HepG2 (cell line): ENCODE measurements at regions not wholly inside any gene's neighbourhood (a gene's known extent, or its start where the extent isn't known, plus 50 kb on each side); places are given as distances from the start of the nearest gene placed in this dataset.

Experiments
- ATAC-seq: fragments of 200-7000 bp; cut with Tn5 transposase; 3 replicates; pipeline ENCODE4 v1.9.1; 2020; ENCODE audit warnings: mild to moderate bottlenecking, moderate library complexity
- BruUV-seq: library from RNA; stranded (reverse); fragments of 400-500 nt; replicated peaks from 2 replicates; lab custom pipeline; 2021; lab: Mats Ljungman, UMichigan
- CTCF ChIA-PET: fragments of 300-600 bp; formaldehyde crosslinking; extraction: SDS; loops from one replicate; lab custom pipeline; 2021; ENCODE audit warnings: low total read pairs, inconsistent platforms, low intra/inter-chr PET ratio; lab: Yijun Ruan, JAX
- POLR2A ChIA-PET: fragments of 350-600 bp; sonication (Branson Sonifier 250); formaldehyde crosslinking; loops from one replicate; lab custom pipeline; 2020; ENCODE audit warnings: antibody characterized with exemption, inconsistent platforms; lab: Yijun Ruan, JAX
- DNase-seq: peaks from one replicate; pipeline ENCODE4 v3.0.0-alpha.2; 2015; ENCODE audit warnings: low spot score
- FAIRE-seq: peaks from 3 replicates; lab custom pipeline; 2011; peaks lifted over from hg19 to GRCh38; lab: Jason Lieb, UNC
- H2AFZ ChIP-seq: one replicate; pipeline ENCODE4 v1.6.1; 2011; ENCODE audit warnings: low read length, inconsistent platforms
- H3K27ac ChIP-seq: fragments of 300-600 bp; 3 replicates; pipeline ENCODE4 v1.8.0; 2011; ENCODE audit warnings: mixed run types, mild to moderate bottlenecking, mixed read lengths, low read length, inconsistent platforms; ENCODE audit not compliant: insufficient read depth; ENCODE audit errors: extremely low read length
- H3K27me3 ChIP-seq, 2 experiments: fragments of 200-600 bp in 1 of 2; 2 replicates in 1 of 2; 3 replicates in 1 of 2; pipeline versions ENCODE4 v1.6.0 to v1.8.0; 2011; ENCODE audit warnings: low read length in 2 of 2, mild to moderate bottlenecking in 2 of 2, moderate library complexity in 2 of 2, inconsistent platforms in 1 of 2; ENCODE audit not compliant: insufficient read depth in 2 of 2, control insufficient read depth in 1 of 2
- H3K36me3 ChIP-seq, 2 experiments: fragments of 200-600 bp in 1 of 2; replicated peaks in 1 of 2; 2 replicates in 1 of 2; 3 replicates in 1 of 2; pipeline versions ENCODE4 v1.5.1 to v1.8.0; 2011; ENCODE audit warnings: low read length in 2 of 2, inconsistent platforms in 1 of 2; ENCODE audit not compliant: insufficient read depth in 2 of 2, control insufficient read depth in 1 of 2
- H3K4me1 ChIP-seq: 2 replicates; pipeline ENCODE4 v1.5.1; 2012; ENCODE audit warnings: low read length, inconsistent platforms; ENCODE audit not compliant: insufficient read depth
- H3K4me2 ChIP-seq: 2 replicates; pipeline ENCODE4 v1.6.0; 2011; ENCODE audit warnings: low read depth, low read length, inconsistent platforms
- H3K4me3 ChIP-seq, 3 experiments: fragments of 200-600 bp in 1 of 3; sonication (generic), shearing (Covaris generic) in 1 of 3; replicated peaks in 1 of 3; 2 replicates each; pipeline ENCODE4 v1.5.1; 2011 to 2016; ENCODE audit warnings: low read length in 3 of 3, inconsistent platforms in 2 of 3, low read depth in 2 of 3, mild to moderate bottlenecking in 2 of 3, control low read depth in 1 of 3, mixed read lengths in 1 of 3; ENCODE audit not compliant: insufficient read depth in 1 of 3
- H3K79me2 ChIP-seq: one replicate; pipeline ENCODE4 v1.6.1; 2011; ENCODE audit warnings: low read length, inconsistent platforms; ENCODE audit not compliant: insufficient read depth
- H3K9ac ChIP-seq: 2 replicates; pipeline ENCODE4 v1.6.0; 2011; ENCODE audit warnings: mild to moderate bottlenecking, low read depth, low read length, inconsistent platforms; ENCODE audit not compliant: insufficient read depth
- H3K9me3 ChIP-seq: 2 replicates; pipeline ENCODE4 v1.5.1; 2012; ENCODE audit warnings: mild to moderate bottlenecking, low read length
- H4K20me1 ChIP-seq: 2 replicates; pipeline ENCODE4 v1.6.0; 2011; ENCODE audit warnings: inconsistent platforms, mild to moderate bottlenecking, low read length, moderate library complexity; ENCODE audit not compliant: insufficient read depth
- CBX2 ChIP-seq, 2 experiments: fragments of 200-600 bp in 1 of 2; sonication (generic); formaldehyde crosslinking in 1 of 2; IDR thresholded peaks; 2 replicates each; pipeline versions ENCODE4 v1.7.0 to v1.8.1; 2018 to 2022; ENCODE audit warnings: low read depth in 2 of 2, low read length in 1 of 2, mild to moderate bottlenecking in 1 of 2, missing genetic modification reagents in 1 of 2
- CSRNP2 ChIP-seq: sonication (generic); formaldehyde crosslinking; conservative IDR thresholded peaks from 2 replicates; pipeline ENCODE4 v1.8.0; 2022; ENCODE audit warnings: low read depth, missing genetic modification reagents
- ISL2 ChIP-seq: sonication (generic); formaldehyde crosslinking; IDR thresholded peaks from 2 replicates; pipeline ENCODE4 v1.5.0; 2020; ENCODE audit warnings: missing genetic modification reagents
- MBNL3 ChIP-seq: fragments of 250-450 bp; sonication (Bioruptor Pico); conservative IDR thresholded peaks from 2 replicates; pipeline ENCODE4 v1.8.0; 2022; ENCODE audit warnings: mild to moderate bottlenecking, inconsistent platforms
- MEF2D ChIP-seq: sonication (generic); formaldehyde crosslinking; IDR thresholded peaks from 2 replicates; pipeline ENCODE4 v1.5.1; 2020; ENCODE audit warnings: mild to moderate bottlenecking, missing genetic modification reagents
- NFRKB ChIP-seq: fragments of 450-650 bp; IDR thresholded peaks from 2 replicates; pipeline ENCODE4 v1.6.1; 2017
- RXRA ChIP-seq: sonication (generic); formaldehyde crosslinking; IDR thresholded peaks from 2 replicates; pipeline ENCODE4 v1.5.1; 2020; ENCODE audit warnings: missing genetic modification reagents
- SAP130 ChIP-seq: IDR thresholded peaks from 2 replicates; pipeline ENCODE4 v1.6.1; 2016; ENCODE audit warnings: low read depth
- SNAPC2 ChIP-seq: sonication (generic); formaldehyde crosslinking; IDR thresholded peaks from 2 replicates; pipeline ENCODE4 v1.8.1; 2022; ENCODE audit warnings: mild to moderate bottlenecking, missing genetic modification reagents
- TFDP2 ChIP-seq: sonication (generic); formaldehyde crosslinking; IDR thresholded peaks from 2 replicates; pipeline ENCODE4 v1.4.0; 2020; ENCODE audit warnings: missing genetic modification reagents
- ZFP36 ChIP-seq: fragments of 150-350 bp; IDR thresholded peaks from 2 replicates; pipeline ENCODE4 v1.6.1; 2018; ENCODE audit warnings: borderline replicate concordance, low read length, low read depth; ENCODE audit not compliant: partially characterized antibody
- ZNF3 ChIP-seq: IDR thresholded peaks from 2 replicates; pipeline ENCODE4 v1.7.0; 2017; ENCODE audit warnings: inconsistent platforms
- ZNF557 ChIP-seq: sonication (generic); formaldehyde crosslinking; IDR thresholded peaks from 2 replicates; pipeline ENCODE4 v1.4.0; 2020; ENCODE audit warnings: missing genetic modification reagents
- ZNF777 ChIP-seq: sonication (generic); formaldehyde crosslinking; IDR thresholded peaks from 2 replicates; pipeline ENCODE4 v1.4.0; 2020; ENCODE audit warnings: missing genetic modification reagents
- ZNF792 ChIP-seq: IDR thresholded peaks from 2 replicates; pipeline ENCODE4 v1.6.1; 2016
- WGBS: methylation state at CpG from one replicate; pipeline ENCODE4 v1.1.6; 2017; ENCODE audit warnings: low lambda C conversion rate; 5-methylcytosine and 5-hydroxymethylcytosine counted together
- in situ Hi-C: cut with HindIII; loops from 2 replicates; pipeline ENCODE4 v1.10.0; 2017; ENCODE audit warnings: low pct_unique_long_range_greater_than_20kb; ENCODE audit not compliant: extremely low pct_ligation_motif_present
- intact Hi-C: fragments of 100-400 bp; cut with micrococcal nuclease; formaldehyde crosslinking; loops from one replicate; pipeline ENCODE4 v1.10.0; 2022; ENCODE audit not compliant: unreplicated experiment
- TF ChIP-seq, protein P1 (sequence below): sonication (generic); formaldehyde crosslinking; IDR thresholded peaks from 2 replicates; pipeline ENCODE4 v1.8.0; 2022; ENCODE audit warnings: low read depth, missing genetic modification reagents
- TF ChIP-seq, protein P2 (sequence below), 2 experiments: IDR thresholded peaks; 2 replicates each; pipeline ENCODE4 v1.6.1; 2011 to 2012; ENCODE audit warnings: low read length in 2 of 2, borderline replicate concordance in 1 of 2, low read depth in 1 of 2, mild to moderate bottlenecking in 1 of 2, moderate library complexity in 1 of 2

GRCh38 chr16:48435906-48436305, 50.7 kb upstream of the SIAH1 start (continued):
- TF ChIP-seq, protein P1, sequence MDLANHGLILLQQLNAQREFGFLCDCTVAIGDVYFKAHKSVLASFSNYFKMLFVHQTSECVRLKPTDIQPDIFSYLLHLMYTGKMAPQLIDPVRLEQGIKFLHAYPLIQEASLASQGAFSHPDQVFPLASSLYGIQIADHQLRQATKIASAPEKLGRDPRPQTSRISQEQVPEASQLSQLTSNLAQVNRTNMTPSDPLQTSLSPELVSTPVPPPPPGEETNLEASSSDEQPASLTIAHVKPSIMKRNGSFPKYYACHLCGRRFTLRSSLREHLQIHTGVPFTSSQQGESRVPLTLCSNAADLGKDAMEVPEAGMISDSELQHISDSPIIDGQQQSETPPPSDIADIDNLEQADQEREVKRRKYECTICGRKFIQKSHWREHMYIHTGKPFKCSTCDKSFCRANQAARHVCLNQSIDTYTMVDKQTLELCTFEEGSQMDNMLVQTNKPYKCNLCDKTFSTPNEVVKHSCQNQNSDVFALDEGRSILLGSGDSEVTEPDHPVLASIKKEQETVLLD (CRISPR knock-in tag): no peak
- TF ChIP-seq MEF2D (CRISPR knock-in tag) (no peak), ZNF3 (no peak), CBX2 (IDR thresholded peaks at IDR 0.05; ENCODE audit: low read depth, low read length) (no peak), CBX2 (CRISPR knock-in tag; IDR thresholded peaks at IDR 0.05; ENCODE audit: low read depth) (no peak), ZNF777 (CRISPR knock-in tag) (no peak), SAP130 (CRISPR knock-in tag) (no peak)

DNA sequence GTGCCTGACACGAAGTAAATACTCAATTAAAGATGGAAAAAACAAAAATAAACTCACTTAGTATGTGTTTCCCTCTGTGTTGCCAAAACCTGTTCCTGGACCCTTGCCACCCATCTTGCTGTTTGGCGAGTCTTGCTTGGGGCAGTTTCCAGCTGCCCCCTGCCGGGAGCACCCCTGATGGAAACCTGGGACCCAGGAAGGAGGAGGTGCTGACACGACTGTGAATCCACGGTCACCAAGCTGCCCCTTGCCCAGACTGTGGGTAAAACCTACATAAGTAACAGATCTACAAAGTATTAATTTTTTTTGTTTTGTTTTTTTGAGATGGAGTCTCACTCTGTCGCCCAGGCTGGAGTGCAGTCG, 50.1 kb upstream of the SIAH1 start:
- Histone ChIP-seq H3K9ac (no peak overlapping the region), H3K4me2 (peak overlapping the region; percentile 65), H3K36me3 (no peaks in the 10 kb centered on the region), H4K20me1 (no peaks in the 10 kb centered on the region), H3K4me1 (peaks cover 30% of the 10 kb centered on the region), H3K9me3 (no peaks in the 10 kb centered on the region), H3K27ac (no peak overlapping the region), H2AFZ (no peak overlapping the region), H3K79me2 (no peaks in the 10 kb centered on the region), H3K27me3 (peaks cover 2 to 12% of the 10 kb centered on the region in 2 experiments; a peak in 4 of 5 replicates), H3K4me3 (no peak overlapping the region)
- ChIA-PET POLR2A (interaction anchor here (1.2 to 1.5 kb wide), 2 partner anchors 13 to 49 kb away, joined by 3 read pairs; no protein-coding TSS in a partner anchor), CTCF (interaction anchor here (1.6 kb wide), 1 partner anchor 81 kb away, joined by 8 read pairs; no protein-coding TSS in a partner anchor)
- peak; percentile 51; the same call in 2 of the 3 replicates for ATAC-seq
- no peak for FAIRE-seq
- DNase-seq: no peak
- 23% methylated on average over 7 of the region's 7 CpGs for WGBS
- in situ Hi-C loops: no loop called here
- no TSS peak for BruUV-seq
- intact Hi-C loops: loop anchor here (1.0 kb wide), 1 partner anchor 82 kb away; no protein-coding TSS in a partner anchor
- TF ChIP-seq ZNF792 (CRISPR knock-in tag): no peak
- no peak for TF ChIP-seq ZNF557 (CRISPR knock-in tag)
- no peak for TF ChIP-seq MBNL3 (CRISPR knock-in tag)
- no peak for TF ChIP-seq SNAPC2 (CRISPR knock-in tag)
- TF ChIP-seq NFRKB: no peak
- TF ChIP-seq, protein P2, sequence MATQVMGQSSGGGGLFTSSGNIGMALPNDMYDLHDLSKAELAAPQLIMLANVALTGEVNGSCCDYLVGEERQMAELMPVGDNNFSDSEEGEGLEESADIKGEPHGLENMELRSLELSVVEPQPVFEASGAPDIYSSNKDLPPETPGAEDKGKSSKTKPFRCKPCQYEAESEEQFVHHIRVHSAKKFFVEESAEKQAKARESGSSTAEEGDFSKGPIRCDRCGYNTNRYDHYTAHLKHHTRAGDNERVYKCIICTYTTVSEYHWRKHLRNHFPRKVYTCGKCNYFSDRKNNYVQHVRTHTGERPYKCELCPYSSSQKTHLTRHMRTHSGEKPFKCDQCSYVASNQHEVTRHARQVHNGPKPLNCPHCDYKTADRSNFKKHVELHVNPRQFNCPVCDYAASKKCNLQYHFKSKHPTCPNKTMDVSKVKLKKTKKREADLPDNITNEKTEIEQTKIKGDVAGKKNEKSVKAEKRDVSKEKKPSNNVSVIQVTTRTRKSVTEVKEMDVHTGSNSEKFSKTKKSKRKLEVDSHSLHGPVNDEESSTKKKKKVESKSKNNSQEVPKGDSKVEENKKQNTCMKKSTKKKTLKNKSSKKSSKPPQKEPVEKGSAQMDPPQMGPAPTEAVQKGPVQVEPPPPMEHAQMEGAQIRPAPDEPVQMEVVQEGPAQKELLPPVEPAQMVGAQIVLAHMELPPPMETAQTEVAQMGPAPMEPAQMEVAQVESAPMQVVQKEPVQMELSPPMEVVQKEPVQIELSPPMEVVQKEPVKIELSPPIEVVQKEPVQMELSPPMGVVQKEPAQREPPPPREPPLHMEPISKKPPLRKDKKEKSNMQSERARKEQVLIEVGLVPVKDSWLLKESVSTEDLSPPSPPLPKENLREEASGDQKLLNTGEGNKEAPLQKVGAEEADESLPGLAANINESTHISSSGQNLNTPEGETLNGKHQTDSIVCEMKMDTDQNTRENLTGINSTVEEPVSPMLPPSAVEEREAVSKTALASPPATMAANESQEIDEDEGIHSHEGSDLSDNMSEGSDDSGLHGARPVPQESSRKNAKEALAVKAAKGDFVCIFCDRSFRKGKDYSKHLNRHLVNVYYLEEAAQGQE (IDR thresholded peaks at IDR 0.05; ENCODE audit: borderline replicate concordance in 1 of 2, low read depth in 1 of 2, low read length in 2 of 2): no peak
- no peak for TF ChIP-seq CSRNP2
- no peak for TF ChIP-seq RXRA (CRISPR knock-in tag)
- TF ChIP-seq TFDP2: no peak
- 0 out of 2 replicates have a peak, but pooled peaks have one; percentile 8 for TF ChIP-seq ISL2 (CRISPR knock-in tag)
- TF ChIP-seq ZFP36: no peak
